Ishikawa (cell line): ENCODE measurements at regions not wholly inside any gene's neighbourhood (a gene's known extent, or its start where the extent isn't known, plus 50 kb on each side); places are given as distances from the start of the nearest gene placed in this dataset.

ENCODE experiments used
- CEBPB ChIP-seq: IDR thresholded peaks from 2 replicates; pipeline ENCODE4 v1.6.1; 2012
- CREB1 ChIP-seq: IDR thresholded peaks from 2 replicates; pipeline ENCODE4 v1.6.1; 2012; ENCODE audit warnings: low read depth
- EP300 ChIP-seq: IDR thresholded peaks from 2 replicates; pipeline ENCODE4 v1.6.1; 2012; ENCODE audit warnings: borderline replicate concordance
- FOXM1 ChIP-seq: IDR thresholded peaks from 2 replicates; pipeline ENCODE4 v1.6.1; 2012; ENCODE audit warnings: low read depth, borderline replicate concordance
- TAF1 ChIP-seq: IDR thresholded peaks from 2 replicates; pipeline ENCODE4 v1.6.1; 2012; ENCODE audit warnings: low read depth, mild to moderate bottlenecking
- TCF12 ChIP-seq: IDR thresholded peaks from 2 replicates; pipeline ENCODE4 v1.6.1; 2012; ENCODE audit warnings: low read depth
- TEAD4 ChIP-seq: IDR thresholded peaks from 2 replicates; pipeline ENCODE4 v1.6.1; 2012
- YY1 ChIP-seq: IDR thresholded peaks from 2 replicates; pipeline ENCODE4 v1.6.1; 2012; ENCODE audit warnings: low read depth
- ZBTB7A ChIP-seq: IDR thresholded peaks from 2 replicates; pipeline ENCODE4 v1.6.1; 2012; ENCODE audit warnings: low read depth

- no peak for TF ChIP-seq TAF1
- no peak for TF ChIP-seq CEBPB
- no peak for TF ChIP-seq TCF12
- TF ChIP-seq FOXM1 = no peak
- no peak for TF ChIP-seq ZBTB7A
- no peak for TF ChIP-seq TEAD4
- TF ChIP-seq EP300 = no peak
- TF ChIP-seq CREB1 = no peak
- no peak for TF ChIP-seq YY1
Measured at GRCh38 chr2:53484531-53484930, 283.1 kb upstream of the CHAC2 start.
